ENCODE measurements at regions not wholly inside any gene's neighbourhood (a gene's known extent, or its start where the extent isn't known, plus 50 kb on each side); places are given as distances from the start of the nearest gene placed in this dataset.

DNA sequence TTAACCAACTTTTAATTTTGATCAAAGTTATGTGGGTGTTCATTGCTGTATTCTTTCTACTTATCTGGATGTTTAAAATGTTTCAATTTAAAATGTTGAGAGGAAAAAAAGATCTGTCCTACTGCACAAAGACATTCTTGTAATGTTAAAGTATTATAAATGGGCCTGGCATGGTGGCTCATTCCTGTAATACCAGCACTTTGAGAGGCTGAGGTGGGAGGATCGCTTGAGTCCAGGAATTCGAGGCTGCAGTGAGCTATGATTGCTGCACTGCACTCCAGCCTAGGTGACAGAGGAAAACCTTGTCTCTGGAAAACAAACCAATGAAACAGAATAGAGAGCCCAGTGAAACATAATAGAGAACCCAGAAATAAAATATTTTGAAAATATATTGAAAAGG is 65.5 kb upstream of the LRRC8B start:
- TF ChIP-seq POLR2A (IDR thresholded peaks at IDR 0.05; ENCODE audit: low read length): no peak
- TF ChIP-seq GATA1 (IDR thresholded peaks at IDR 0.05; ENCODE audit: low read depth, low read length): no peak

All from erythroblast (primary cell).